Natural killer cell (primary cell): ENCODE measurements at regions not wholly inside any gene's neighbourhood (a gene's known extent, or its start where the extent isn't known, plus 50 kb on each side); places are given as distances from the start of the nearest gene placed in this dataset.

Experiments used
- ATAC-seq, 3 donors: fragments of 150-1000 bp in 2 of 3; fragments of 200-7000 bp in 1 of 3; cut with Tn5 transposase; 1 replicate in 1 of 3; 2 replicates in 2 of 3; pipeline ENCODE4 v1.10.0; 2021; ENCODE audit warnings: mild to moderate bottlenecking in 2 of 3, moderate library complexity in 2 of 3
- DNase-seq, 2 donors: peaks; one replicate each; pipeline versions ENCODE4 v3.0.0 to v3.0.0-alpha.2; 2013 to 2021; ENCODE audit warnings: mixed read lengths in 1 of 2
- H3K27ac ChIP-seq: one replicate; pipeline ENCODE4 v1.5.1; 2013; ENCODE audit warnings: mild to moderate bottlenecking, low read length
- H3K27me3 ChIP-seq: one replicate; pipeline ENCODE4 v1.6.1; 2013; ENCODE audit warnings: low read length; ENCODE audit not compliant: control insufficient read depth, insufficient read depth
- H3K36me3 ChIP-seq: one replicate; pipeline ENCODE4 v1.6.1; 2013; ENCODE audit warnings: low read length; ENCODE audit not compliant: control insufficient read depth, insufficient read depth
- H3K4me1 ChIP-seq: one replicate; pipeline ENCODE4 v1.6.1; 2013; ENCODE audit warnings: low read length; ENCODE audit not compliant: control insufficient read depth, insufficient read depth
- H3K4me3 ChIP-seq: one replicate; pipeline ENCODE4 v1.5.1; 2013; ENCODE audit warnings: low read length
- H3K9me3 ChIP-seq: one replicate; pipeline ENCODE4 v1.6.1; 2013; ENCODE audit warnings: low read length; ENCODE audit not compliant: control insufficient read depth, insufficient read depth
- H3K27ac Mint-ChIP-seq, 2 donors: one replicate each; pipeline ENCODE4 v1.8.0; 2022; ENCODE audit warnings: mild to moderate bottlenecking in 2 of 2, mixed read lengths in 2 of 2, moderate library complexity in 1 of 2
- H3K27me3 Mint-ChIP-seq, 2 donors: one replicate each; pipeline ENCODE4 v1.8.0; 2022; ENCODE audit warnings: low read depth in 2 of 2, mixed read lengths in 2 of 2
- H3K36me3 Mint-ChIP-seq: one replicate; pipeline ENCODE4 v1.8.0; 2022; ENCODE audit warnings: mixed read lengths
- H3K4me1 Mint-ChIP-seq, 2 donors: one replicate each; pipeline ENCODE4 v1.8.0; 2022; ENCODE audit warnings: mixed read lengths in 2 of 2
- H3K4me3 Mint-ChIP-seq: one replicate; pipeline ENCODE4 v1.8.0; 2022; ENCODE audit warnings: mild to moderate bottlenecking, moderate library complexity, mixed read lengths
- H3K9me3 Mint-ChIP-seq, 2 donors: one replicate each; pipeline ENCODE4 v1.8.0; 2022; ENCODE audit warnings: mixed read lengths in 2 of 2
- CTCF ChIP-seq: fragments of 200-600 bp; IDR thresholded peaks from one replicate; pipeline ENCODE4 v1.8.0; 2022; ENCODE audit warnings: antibody characterized with exemption
- WGBS: methylation state at CpG from one replicate; pipeline ENCODE4 v1.1.7; 2013; ENCODE audit warnings: missing lambda C conversion rate; ENCODE audit not compliant: insufficient coverage; 5-methylcytosine and 5-hydroxymethylcytosine counted together
- intact Hi-C: fragments of 100-400 bp; cut with micrococcal nuclease; formaldehyde crosslinking; loops from one replicate; pipeline ENCODE4 v1.14.2; 2022

GRCh38 chr11:96620464-96621044, 230.7 kb downstream of the JRKL start:
- Mint-ChIP-seq H3K4me3 (no peak overlapping the region), H3K36me3 (no peaks in the 10 kb centered on the region), H3K4me1 (no peaks in the 10 kb centered on the region), H3K27ac (no peak overlapping the region), H3K9me3 (peaks cover 3 to 4% of the 10 kb centered on the region in 2 donors), H3K27me3 (no peaks in the 10 kb centered on the region)
- no peaks in the 10 kb centered on the region for H3K4me1 ChIP-seq
- no peak for TF ChIP-seq CTCF
- WGBS, result 22% methylated on average over 1 of the region's 1 CpG
- intact Hi-C loops, result no loop called here
- no peak for DNase-seq
- H3K27ac ChIP-seq, result no peak overlapping the region
- no peaks in the 10 kb centered on the region for H3K9me3 ChIP-seq
- no peak for ATAC-seq
- H3K36me3 ChIP-seq, result no peaks in the 10 kb centered on the region
- no peak overlapping the region for H3K4me3 ChIP-seq
- no peaks in the 10 kb centered on the region for H3K27me3 ChIP-seq

- Mint-ChIP-seq H3K27me3 (no peaks in the 10 kb centered on the region), H3K27ac (no peak overlapping the region), H3K4me1 (no peaks in the 10 kb centered on the region), H3K36me3 (no peaks in the 10 kb centered on the region), H3K4me3 (no peak overlapping the region), H3K9me3 (peaks cover 5 to 6% of the 10 kb centered on the region in 2 donors)
- Histone ChIP-seq H3K27ac (no peak overlapping the region), H3K36me3 (no peaks in the 10 kb centered on the region), H3K4me1 (no peaks in the 10 kb centered on the region), H3K9me3 (no peaks in the 10 kb centered on the region), H3K4me3 (no peak overlapping the region), H3K27me3 (no peaks in the 10 kb centered on the region)
- ATAC-seq (no peak), DNase-seq (no peak)
- no CpG with 5 or more reads among the region's 1 CpG for WGBS
- intact Hi-C loops, result no loop called here
- no peak for TF ChIP-seq CTCF
These were observed 231.3 kb downstream of the JRKL start for GRCh38 chr11:96621161-96621560.

GRCh38 chr11:96622026-96622634, 232.3 kb downstream of the JRKL start:
- Mint-ChIP-seq H3K9me3 (peaks cover 5 to 6% of the 10 kb centered on the region in 2 donors), H3K4me3 (no peak overlapping the region), H3K27ac (no peak overlapping the region), H3K27me3 (no peaks in the 10 kb centered on the region), H3K36me3 (no peaks in the 10 kb centered on the region), H3K4me1 (no peaks in the 10 kb centered on the region)
- intact Hi-C loops, result no loop called here
- H3K27ac ChIP-seq, result no peak overlapping the region
- no peaks in the 10 kb centered on the region for H3K9me3 ChIP-seq
- ATAC-seq (no peak), DNase-seq (no peak)
- no peak for TF ChIP-seq CTCF
- no peaks in the 10 kb centered on the region for H3K36me3 ChIP-seq
- H3K4me3 ChIP-seq, result no peak overlapping the region
- no peaks in the 10 kb centered on the region for H3K27me3 ChIP-seq
- H3K4me1 ChIP-seq, result no peaks in the 10 kb centered on the region
- WGBS, result 91% methylated on average over 5 of the region's 6 CpGs

GRCh38 chr11:96624126-96624525, 234.3 kb downstream of the JRKL start:
- Histone ChIP-seq H3K27me3 (no peaks in the 10 kb centered on the region), H3K4me3 (no peak overlapping the region), H3K9me3 (no peaks in the 10 kb centered on the region), H3K36me3 (no peaks in the 10 kb centered on the region), H3K27ac (no peak overlapping the region), H3K4me1 (no peaks in the 10 kb centered on the region)
- Mint-ChIP-seq H3K36me3 (no peaks in the 10 kb centered on the region), H3K4me3 (no peak overlapping the region), H3K9me3 (peaks cover 8 to 10% of the 10 kb centered on the region in 2 donors), H3K27me3 (no peaks in the 10 kb centered on the region), H3K27ac (no peak overlapping the region), H3K4me1 (no peaks in the 10 kb centered on the region)
- TF ChIP-seq CTCF, result no peak
- ATAC-seq (no peak), DNase-seq (no peak)
- intact Hi-C loops, result no loop called here
- 58% methylated on average over 2 of the region's 2 CpGs for WGBS
